Endometrium (tissue), 2 donors: ENCODE measurements at regions not wholly inside any gene's neighbourhood (a gene's known extent, or its start where the extent isn't known, plus 50 kb on each side); places are given as distances from the start of the nearest gene placed in this dataset.

Experiments
- FAIRE-seq: peaks from 2 replicates; lab custom pipeline; 2012; peaks lifted over from hg19 to GRCh38; lab: Jason Lieb, UNC
- donor health status: control.
- donor health status: control.

DNA sequence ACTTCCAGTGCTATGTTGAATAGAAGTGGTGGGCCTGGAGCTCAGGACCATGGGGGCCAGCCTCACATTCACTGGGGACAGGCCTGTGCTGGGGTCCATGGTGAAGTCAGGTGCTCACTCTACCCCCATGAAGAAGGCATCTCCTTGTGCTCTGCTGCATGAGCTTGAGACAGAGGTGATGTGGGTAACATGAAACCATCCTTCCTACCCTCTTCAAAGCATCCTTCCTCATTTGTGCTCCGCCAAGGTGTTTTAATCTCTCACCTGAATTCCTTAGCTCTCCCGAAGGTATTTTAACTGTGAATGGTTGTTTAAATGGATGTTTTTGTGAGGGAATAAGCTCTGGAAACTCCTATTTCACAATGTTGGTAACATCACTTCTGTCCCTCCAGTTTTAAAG lies 209.6 kb upstream of the PCSK2 start:
- no peak for FAIRE-seq

DNA sequence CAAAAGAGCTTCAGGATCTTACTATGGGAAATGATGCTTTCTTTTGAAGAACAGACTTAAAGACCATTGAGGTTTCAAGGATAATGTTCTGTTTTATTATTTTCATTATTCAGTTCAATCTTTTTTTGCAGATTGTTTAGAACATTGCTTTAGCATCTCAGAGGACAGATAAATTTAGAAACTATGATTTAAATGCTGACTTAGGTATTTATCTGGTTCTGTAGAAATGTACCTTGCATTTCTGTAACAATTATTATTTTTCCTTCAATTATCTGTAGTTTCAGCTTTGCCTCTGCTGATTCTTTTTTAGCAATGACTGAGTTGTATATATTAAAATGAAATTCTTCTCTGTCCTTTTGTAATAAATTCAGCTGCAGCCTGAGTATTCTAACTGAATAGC lies 205.4 kb upstream of the PCSK2 start:
- no peak for FAIRE-seq

DNA sequence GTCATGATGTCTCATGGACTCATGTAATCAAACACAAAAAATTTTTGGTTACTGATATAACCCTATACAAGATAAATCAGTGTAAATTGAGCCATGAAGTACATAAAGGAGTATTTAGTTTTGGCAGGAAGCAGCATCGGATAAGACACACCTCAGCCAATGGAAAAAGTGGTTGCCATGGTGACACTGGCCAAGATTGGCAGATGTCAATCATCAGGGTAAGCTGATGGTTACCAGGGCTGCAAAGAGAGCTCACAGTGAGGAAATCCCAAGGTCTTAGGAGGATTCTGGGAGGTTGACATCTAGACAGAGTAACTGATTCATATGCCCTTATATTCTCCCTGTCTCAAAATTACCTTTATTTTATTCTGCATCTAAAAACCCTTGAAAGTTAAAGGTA lies 203.8 kb upstream of the PCSK2 start:
- no peak for FAIRE-seq

DNA sequence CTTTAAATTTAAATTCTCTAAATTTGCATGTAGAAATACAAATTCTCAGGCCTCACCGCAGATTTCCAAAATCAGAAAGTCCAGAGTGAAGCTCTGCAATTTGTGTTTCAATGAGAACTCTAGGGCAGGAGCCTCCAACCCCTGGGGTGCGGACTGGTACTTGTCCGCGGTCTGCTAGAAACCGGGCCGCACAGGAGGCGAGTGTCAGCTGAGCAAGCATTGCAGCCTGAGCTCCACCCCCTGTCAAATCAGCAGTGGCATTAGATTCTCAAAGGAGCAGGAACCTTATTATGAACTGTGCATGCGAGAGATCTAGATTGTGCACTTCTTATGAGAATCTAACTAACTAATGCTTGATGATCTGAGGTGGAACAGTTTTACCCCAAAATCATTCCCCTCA lies 203.0 kb upstream of the PCSK2 start:
- no peak for FAIRE-seq

DNA sequence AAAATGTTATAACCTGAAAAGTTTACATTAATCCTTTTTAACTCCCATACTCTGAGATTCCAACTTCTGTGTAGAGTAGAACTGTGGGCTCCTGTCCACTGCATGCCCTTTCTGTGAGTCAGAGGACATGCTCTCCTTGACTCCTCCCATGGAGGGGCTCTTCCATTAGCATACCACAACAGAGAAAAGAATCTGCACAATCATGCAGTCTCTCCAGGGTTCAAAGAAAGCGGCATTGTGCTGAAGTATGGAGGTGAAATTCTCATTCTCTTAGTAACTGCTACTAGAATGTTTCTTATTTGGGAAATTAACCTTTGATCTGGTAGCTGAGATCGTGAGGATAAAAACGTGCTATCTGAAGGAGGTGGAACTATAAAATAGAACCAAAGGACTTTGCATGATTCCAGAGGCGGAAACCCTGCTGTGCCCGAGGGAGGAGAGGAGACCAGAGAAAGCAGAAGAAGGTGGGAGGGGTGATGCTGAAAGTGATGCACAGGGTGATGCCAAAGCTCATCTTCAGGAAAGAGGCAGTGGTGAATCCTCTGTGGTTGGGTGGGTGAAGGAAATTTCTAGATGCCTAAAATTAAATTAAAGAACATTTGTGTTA lies 202.2 kb upstream of the PCSK2 start:
- no peak for FAIRE-seq

DNA sequence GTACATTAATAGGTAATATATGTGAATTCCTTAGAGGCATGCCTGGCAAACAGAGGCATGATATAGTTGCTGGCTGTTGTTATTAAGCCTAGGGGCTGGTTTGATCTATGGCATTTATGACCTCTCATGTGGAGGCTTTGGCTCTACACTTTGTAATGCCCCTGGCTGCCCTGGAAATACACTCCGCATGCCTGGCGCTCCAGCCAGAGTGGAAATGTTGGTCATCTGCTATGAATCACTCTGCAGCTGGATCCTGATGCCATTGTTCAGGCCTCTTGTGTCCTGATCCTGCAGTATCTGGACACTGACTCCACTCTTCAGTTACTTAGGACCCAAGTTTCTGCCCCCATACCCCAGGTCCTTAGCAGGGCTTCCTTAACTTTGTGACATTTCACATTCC lies 200.5 kb upstream of the PCSK2 start:
- FAIRE-seq, result no peak

DNA sequence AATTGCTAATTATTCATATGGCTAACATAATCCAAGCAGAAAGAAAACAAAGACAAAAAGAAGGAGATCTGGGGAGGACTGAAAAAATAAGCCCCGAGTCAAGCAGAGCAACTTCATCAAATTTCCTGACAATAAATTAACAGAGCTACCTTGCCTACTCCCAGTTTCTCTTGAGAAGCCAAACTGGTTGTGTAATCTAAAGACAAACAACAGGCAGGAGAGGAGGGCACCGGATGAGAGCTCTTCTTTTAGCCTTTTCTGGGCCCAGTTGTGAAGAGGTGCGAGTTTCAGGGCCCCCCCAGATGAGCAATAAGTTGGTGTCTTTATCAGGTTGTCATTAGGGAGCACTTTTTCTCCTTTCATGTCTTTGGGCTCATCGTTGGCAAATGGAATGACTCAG lies 197.1 kb upstream of the PCSK2 start:
- no peak for FAIRE-seq

DNA sequence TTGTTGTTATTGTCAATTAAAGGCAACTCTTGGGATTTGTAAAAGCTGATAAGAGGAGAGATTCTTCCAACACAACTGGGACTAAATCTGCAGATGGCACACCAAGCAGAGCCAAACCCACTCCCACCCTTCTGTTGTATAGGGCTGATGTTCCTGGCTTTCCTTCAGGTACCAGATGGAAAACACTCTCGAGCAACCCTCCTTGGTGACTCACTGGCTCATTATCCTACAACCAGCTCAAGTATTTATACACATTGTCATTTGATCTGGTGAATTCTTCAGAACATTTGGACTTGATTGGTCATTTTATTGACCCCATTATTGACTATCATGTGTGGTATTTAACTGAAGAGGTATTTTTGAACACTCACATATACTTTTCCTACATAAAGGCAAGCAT lies 190.3 kb upstream of the PCSK2 start:
- FAIRE-seq, result no peak

DNA sequence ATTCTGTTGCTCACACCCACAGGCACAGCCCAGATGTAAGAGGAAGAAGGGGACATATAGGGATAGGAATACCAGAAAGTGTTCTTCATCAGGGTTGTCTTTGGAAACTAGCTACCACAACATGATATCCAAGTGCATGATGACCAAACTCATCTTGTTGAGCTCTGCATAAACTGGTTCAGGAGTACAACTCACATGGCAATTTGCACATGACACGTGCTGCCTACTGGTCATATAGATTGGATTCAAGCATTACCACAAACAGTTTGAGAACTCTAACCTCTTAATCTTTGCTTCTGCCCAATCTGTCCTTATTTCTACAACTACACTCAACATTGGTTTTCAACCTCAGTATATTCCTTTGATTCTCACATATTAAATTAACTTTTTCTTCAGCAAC lies 184.7 kb upstream of the PCSK2 start:
- FAIRE-seq, result no peak

DNA sequence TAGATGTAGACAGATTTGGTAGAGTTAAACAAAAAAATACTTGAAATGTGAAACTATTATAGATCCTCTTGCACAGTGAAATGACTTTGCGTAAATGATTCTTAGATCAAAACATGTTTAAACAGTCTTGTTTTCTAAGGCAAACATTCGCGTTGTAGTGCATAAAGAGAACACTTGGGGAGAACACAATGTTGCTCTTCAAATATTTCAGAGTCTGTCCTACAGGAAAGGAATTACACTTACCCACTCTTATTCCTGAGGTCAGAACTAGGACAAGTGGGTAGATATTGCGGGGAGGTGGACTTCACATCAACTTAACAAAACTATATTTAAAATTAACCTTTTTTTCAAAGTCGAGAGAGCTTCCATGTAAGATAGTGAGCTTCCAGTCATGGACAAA lies 183.5 kb upstream of the PCSK2 start:
- FAIRE-seq, result no peak

DNA sequence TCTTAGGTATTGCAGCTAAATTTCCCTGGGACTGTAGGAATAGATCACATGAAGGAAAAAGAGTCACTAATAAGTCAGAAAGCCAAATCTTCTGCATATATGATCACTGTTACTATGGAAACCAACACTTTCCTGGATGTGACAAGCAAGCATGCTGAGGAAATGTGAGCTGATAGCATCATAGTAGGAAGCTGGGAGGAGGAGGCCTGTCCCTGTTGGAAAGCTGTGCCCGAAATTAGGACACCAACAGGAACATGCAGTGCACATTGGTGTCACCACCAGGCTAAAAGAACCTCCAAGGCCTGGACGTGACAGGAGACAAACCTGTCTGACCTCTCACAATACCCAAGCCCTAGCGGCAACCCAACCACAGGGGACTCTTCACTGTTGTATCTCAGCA lies 181.9 kb upstream of the PCSK2 start:
- FAIRE-seq, result no peak

DNA sequence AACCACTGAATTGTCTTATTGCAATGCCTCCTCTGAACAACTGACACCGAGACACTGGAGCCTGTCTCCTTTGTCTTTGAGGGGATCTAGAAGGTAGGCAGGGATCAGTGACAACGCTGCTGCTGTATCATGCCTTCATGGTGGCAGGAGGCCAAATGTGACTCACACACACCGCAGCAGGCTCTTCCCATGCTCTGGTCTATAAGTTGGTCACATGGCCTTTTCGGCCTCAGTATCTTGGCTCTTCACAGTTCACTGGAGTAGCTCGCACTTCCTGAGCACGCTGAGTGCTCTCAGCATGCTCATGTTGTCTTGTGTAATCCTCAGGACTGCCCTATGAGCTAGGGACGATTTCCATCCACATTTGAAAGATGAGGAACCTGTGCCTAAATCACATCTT lies 167.4 kb upstream of the PCSK2 start:
- FAIRE-seq, result no peak

DNA sequence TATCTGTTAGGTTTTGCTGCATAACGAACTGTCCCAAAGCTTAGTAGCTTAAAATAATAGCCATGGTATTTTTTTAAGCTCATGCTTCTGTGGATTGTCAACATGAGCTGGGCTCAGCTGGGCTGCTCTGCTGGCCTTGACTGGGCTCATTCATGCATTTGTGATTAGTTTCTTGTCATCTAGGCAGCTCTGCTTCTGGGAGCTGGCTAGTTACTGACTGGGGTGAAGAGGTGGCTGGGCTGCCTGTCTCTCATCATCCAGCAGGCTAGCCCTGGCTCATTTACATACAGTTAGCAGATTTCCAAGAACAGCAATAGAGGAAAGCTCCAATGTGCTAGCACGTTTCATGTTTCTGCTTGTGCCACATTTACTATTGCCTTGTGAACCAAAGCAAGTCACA lies 165.1 kb upstream of the PCSK2 start:
- no peak for FAIRE-seq

DNA sequence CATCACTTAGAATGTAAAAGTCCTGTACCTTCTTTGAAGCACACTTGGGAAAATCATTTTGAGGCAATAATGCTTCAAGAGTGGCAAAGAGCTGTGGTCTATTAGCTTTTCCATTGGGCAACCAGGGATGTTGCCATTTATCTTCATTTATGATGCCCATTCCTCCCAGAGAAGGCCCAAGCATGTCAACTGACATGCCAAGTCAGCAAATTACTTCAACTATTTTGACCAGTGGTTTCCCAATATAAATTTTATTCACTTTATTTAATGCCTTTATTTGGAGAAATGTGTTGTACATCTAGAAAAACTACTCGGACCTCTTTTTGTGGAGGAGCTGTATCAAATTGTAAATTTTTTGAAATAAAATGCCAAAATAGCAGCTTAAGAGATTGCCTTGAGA lies 164.1 kb upstream of the PCSK2 start:
- FAIRE-seq, result no peak

DNA sequence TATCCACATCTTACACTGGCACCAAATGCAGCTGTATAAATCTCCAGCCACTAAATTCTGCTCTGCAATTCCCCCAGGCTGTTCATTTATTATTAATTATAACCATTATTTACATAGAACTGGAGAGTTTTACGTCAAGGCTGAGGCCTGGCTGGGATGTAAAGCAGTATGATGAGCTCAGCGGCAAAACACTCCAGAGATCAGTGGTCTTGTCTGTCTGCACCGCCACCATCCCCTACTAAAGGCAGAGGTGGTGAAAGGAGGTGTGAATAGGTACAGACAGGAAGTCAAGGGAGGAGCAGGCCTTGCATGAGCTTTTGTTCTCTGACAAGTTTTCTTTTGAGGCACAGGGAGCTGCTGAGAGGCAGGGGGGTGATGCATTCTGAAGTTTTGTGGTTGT lies 159.9 kb upstream of the PCSK2 start:
- FAIRE-seq, result no peak

DNA sequence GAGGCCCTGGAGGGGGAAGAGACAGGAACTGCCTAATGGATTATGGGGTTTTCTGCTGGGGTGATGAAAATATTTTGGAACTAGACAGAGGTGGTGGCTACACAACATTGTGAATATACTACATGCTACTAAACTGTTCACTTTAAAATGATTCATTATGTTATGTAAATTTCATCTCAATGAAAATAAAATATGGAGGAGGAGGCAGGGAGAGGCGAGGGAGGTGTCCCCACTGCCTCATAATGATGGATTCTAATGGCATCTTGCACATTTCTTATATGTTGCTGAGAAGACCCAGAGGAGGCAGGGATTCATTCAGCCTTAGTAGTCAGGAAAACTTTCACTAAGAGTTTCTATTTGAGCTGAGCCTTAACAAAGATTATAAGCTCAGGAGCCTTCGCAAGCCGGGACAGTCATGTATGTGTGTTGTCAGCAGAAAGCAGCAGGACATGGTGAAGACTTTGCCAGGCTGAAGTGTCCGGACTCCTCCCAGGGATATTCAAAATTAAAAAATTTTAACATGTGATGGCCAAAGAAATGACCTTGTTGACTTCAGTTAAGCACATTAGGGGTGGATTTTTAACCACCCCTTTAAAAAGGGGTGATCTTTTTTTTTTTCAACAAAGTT lies 158.6 kb upstream of the PCSK2 start:
- FAIRE-seq, result no peak

DNA sequence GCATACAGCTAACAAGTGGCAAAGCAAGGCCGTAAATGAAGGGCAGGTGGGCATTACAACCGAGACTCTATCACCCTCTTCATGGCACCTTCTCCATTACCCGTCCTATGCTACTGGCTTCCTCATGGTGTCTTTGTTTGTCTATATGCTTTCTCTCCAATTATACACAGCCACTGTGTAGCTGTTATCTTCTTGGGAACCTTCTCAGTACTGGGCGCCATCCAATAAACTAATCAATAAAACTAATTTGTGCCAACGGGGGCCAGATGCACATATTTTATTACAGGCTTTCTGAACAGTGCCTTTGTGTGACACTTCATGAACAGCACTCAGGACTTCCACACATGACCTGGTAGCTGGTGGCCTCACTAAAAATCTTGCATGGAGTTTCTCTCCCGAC lies 149.8 kb upstream of the PCSK2 start:
- FAIRE-seq, result no peak

DNA sequence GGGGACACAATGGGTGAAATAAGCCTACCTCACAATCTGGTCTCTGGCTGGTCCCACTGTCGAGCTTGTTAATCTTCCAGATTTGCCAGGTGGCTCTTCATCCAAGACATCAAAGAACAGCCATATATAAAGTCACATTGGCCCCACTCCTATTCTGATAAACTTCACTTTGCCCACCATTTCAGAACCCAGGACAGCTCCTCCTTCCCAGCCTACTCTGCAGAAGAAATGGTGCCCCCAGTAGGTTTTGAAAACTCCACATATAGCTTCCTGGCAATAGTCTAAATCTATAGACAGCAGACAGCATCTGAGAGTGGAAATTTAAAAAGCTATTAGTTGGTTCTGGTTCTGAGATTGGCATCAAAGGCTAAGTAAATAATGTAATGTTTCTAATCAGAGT lies 143.1 kb upstream of the PCSK2 start:
- FAIRE-seq, result no peak

DNA sequence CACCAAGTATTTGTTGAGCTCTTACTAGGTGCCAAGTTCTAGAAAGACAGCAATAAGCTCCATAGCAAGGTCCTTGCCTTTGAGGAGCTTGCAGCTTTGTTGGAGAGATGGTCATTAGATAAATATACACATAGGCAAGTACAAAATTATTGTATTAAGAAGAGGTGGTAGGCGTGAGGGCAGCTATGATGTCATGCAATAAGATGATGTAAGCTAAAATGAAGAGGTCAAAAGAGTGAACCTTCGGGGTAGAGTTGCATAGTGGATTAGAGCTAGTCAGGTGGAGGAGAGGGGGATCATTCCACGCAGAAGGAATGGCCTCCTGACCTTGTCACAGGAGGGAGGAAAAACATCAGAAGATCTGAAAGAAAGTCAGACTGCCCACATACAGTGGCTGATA lies 141.9 kb upstream of the PCSK2 start:
- no peak for FAIRE-seq

DNA sequence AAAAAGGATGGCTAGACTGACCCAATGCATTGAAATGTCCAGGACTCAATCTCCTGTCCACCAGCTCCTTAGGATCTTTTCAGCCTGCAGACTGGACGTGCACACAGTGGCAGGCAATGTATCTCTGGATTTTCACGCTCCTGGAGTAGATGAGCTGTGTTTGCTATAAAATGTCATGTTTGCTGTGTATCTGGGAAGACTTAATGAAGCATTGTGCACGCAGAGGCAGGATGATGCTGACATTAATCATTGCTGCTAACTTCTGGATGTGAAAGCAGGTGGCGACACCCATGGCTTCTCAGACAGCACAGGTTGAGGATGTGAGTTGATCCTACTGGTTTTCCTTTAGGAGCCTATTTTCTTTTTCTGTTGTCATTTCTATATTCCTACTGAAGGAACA lies 133.1 kb upstream of the PCSK2 start:
- no peak for FAIRE-seq

DNA sequence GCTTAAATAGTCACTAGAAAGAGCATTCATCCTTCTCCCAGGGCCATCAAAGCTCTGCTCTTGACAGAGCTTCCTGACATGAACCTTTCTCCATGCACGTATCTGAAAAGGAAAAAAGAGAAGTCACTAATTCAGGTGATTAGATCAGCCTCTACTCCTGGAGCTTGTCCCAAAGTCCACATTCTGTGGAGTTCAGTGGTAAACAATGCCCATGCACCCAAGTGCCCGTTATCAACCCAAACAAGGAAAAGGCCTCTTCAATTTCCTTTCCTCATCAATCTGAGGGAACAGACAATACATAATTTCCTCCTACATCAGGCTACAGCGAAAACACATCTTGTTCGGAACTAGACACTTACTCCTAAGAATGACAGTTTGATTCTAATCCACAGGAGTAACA lies 129.2 kb upstream of the PCSK2 start:
- FAIRE-seq, result no peak

DNA sequence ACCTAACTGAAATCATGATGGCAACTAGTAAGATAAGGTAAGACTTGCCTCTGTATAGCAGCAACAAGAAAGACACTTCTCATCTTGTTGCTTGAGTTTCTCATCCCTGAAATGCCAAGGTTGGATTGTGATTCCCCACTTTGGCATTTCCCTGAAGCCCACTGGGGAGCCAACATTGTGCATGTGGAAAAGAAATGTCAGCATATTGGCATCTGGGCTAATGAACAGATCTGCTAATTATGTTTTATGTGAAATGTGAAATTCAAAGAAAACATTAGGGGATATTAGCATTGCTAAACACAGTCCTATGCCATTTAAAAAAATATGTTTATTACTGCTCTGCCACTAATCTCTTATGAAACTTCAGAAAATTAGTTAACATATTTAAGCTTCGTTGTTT lies 126.3 kb upstream of the PCSK2 start:
- FAIRE-seq, result no peak

DNA sequence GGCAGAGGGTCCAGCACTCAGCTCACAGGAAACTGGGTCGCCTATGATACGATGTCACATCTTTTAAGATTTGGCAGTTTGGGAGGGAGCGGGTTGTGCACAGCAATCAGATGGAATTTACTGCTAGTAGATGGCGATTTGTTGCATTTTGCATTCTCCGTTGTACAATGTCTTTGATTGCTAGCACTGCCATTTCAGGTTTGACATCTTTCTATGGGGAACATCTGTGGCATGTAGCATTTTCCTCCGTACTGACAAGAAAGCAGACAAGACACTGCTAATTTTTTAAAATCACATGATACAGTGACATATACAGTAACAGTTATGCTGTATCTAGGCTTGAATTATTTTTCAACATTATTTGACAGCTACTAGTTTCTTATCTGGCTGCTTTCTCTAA lies 119.7 kb upstream of the PCSK2 start:
- no peak for FAIRE-seq

DNA sequence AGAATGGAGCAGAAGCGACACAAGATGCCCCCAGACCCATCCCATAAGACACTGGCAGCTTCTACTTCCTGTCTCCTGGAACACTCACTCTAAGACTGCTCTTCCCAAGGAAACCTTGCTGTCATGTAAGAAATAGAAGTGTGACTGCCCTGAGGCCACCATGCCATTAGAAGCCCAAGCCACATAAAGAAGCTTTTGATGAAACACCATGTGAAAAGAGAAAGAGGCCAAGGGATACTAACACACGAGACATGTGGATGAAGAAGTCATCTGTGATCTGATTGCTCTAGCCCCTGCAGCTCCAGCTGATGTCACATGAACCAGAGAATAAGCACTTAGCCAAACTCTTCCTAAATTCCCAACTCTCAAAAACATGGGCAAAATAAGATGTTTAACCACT lies 117.9 kb upstream of the PCSK2 start:
- no peak for FAIRE-seq

DNA sequence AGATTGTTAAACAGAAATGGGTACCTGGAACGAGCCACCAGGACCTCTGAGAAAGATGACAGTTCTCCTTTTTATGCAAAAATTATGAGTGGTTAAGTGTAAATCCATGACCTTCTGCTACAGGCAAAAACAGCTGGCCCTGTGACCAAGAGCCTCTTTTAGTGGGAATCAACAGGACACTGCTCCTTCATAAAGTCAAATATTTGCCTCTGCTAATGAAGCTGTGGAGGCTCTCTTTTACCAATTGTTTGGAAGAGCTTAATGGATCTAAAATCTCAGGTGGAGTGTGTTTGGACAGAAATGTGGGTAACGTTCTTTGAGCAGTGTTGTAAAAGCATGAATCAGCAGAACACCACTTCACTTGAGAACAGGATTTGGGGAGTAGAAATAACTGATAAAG lies 117.5 kb upstream of the PCSK2 start:
- FAIRE-seq, result no peak
